ENCODE measurements at regions not wholly inside any gene's neighbourhood (a gene's known extent, or its start where the extent isn't known, plus 50 kb on each side); places are given as distances from the start of the nearest gene placed in this dataset.

- Histone ChIP-seq H3K9me3 (no peaks in the 10 kb centered on the region), H3K4me3 (no peak overlapping the region), H3K27me3 (no peaks in the 10 kb centered on the region), H3K4me1 (no peaks in the 10 kb centered on the region), H3K36me3 (no peaks in the 10 kb centered on the region), H3K27ac (no peak overlapping the region)
- intact Hi-C loops (cut with DNase I; ENCODE audit: low total_unique reads): no loop called here
- no peak for DNase-seq
- TF ChIP-seq CTCF (IDR thresholded peaks at IDR 0.05) (no peak), POLR2A (IDR thresholded peaks at IDR 0.05) (no peak)
These were observed 64.8 kb upstream of the LPP start for GRCh38 chr3:188088948-188089685.

GRCh38 chr3:188090620-188091309 lies 63.2 kb upstream of the LPP start:
- Histone ChIP-seq H3K27me3 (no peaks in the 10 kb centered on the region), H3K9me3 (no peaks in the 10 kb centered on the region), H3K36me3 (no peaks in the 10 kb centered on the region), H3K4me1 (no peaks in the 10 kb centered on the region), H3K27ac (no peak overlapping the region), H3K4me3 (no peak overlapping the region)
- intact Hi-C loops (cut with DNase I; ENCODE audit: low total_unique reads): no loop called here
- TF ChIP-seq CTCF (IDR thresholded peaks at IDR 0.05) (no peak), POLR2A (IDR thresholded peaks at IDR 0.05) (no peak)
- DNase-seq: no peak

GRCh38 chr3:188091746-188092145 lies 62.2 kb upstream of the LPP start:
- no peak overlapping the region for H3K27ac ChIP-seq
- H3K9me3 ChIP-seq: no peaks in the 10 kb centered on the region
- H3K36me3 ChIP-seq: no peaks in the 10 kb centered on the region
- H3K27me3 ChIP-seq: no peaks in the 10 kb centered on the region
- TF ChIP-seq CTCF (IDR thresholded peaks at IDR 0.05) (no peak), POLR2A (IDR thresholded peaks at IDR 0.05) (no peak)
- intact Hi-C loops (cut with DNase I; ENCODE audit: low total_unique reads): no loop called here
- no peak for DNase-seq
- no peak overlapping the region for H3K4me3 ChIP-seq
- H3K4me1 ChIP-seq: no peaks in the 10 kb centered on the region

- intact Hi-C loops (cut with DNase I; ENCODE audit: low total_unique reads): no loop called here
- Histone ChIP-seq H3K4me3 (no peak overlapping the region), H3K4me1 (no peaks in the 10 kb centered on the region), H3K27me3 (no peaks in the 10 kb centered on the region), H3K36me3 (no peaks in the 10 kb centered on the region), H3K27ac (no peak overlapping the region), H3K9me3 (no peaks in the 10 kb centered on the region)
- DNase-seq: no peak
- no peak for TF ChIP-seq POLR2A (IDR thresholded peaks at IDR 0.05)
These were observed 61.3 kb upstream of the LPP start for GRCh38 chr3:188092648-188093047.

GRCh38 chr3:188095431-188095830 lies 58.5 kb upstream of the LPP start:
- intact Hi-C loops (cut with DNase I; ENCODE audit: low total_unique reads): no loop called here
- no peak overlapping the region for H3K27ac ChIP-seq
- TF ChIP-seq POLR2A (IDR thresholded peaks at IDR 0.05): no peak
- TF ChIP-seq CTCF (IDR thresholded peaks at IDR 0.05): no peak

More at GRCh38 chr3:188095431-188095830, 58.5 kb upstream of the LPP start:
- Histone ChIP-seq H3K4me3 (no peak overlapping the region), H3K36me3 (no peaks in the 10 kb centered on the region), H3K9me3 (no peaks in the 10 kb centered on the region), H3K4me1 (no peaks in the 10 kb centered on the region), H3K27me3 (no peaks in the 10 kb centered on the region)
- no peak for DNase-seq

Measured in uterus (tissue), 3 donors.